Retinal pigment epithelial cell (primary cell): ENCODE measurements at regions not wholly inside any gene's neighbourhood (a gene's known extent, or its start where the extent isn't known, plus 50 kb on each side); places are given as distances from the start of the nearest gene placed in this dataset.

Experiments
- DNase-seq: peaks from one replicate; pipeline ENCODE4 v3.0.0-alpha.2; 2010; ENCODE audit warnings: low read depth
- H3K4me3 ChIP-seq: 2 replicates; pipeline ENCODE4 v1.5.1; 2011; ENCODE audit warnings: mild to moderate bottlenecking, low read length, control low read depth, moderate library complexity
- TF ChIP-seq, protein P1 (sequence below): conservative IDR thresholded peaks from 2 replicates; pipeline ENCODE4 v1.5.1; 2011; ENCODE audit warnings: low read depth, low read length, control low read depth, inconsistent platforms

DNA sequence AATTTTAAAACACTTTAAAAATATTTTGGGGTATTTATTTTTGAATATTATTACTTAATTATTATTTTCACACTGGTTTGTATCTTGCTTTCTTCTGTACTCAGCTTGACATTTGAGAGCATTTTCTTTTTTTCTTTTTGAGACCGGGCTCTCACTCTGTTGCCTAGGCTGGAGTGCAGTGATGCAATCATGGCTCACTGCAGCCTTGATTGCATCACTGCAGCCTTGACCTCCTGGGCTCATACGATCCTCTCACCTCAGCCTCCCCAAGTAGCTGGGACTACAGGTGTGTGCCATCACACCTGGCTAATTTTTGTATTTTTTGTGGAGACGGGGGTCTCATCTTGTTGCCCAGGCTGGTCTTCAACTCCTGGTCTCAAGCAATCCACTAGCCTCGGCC is 79.9 kb upstream of the DLX2 start:
- H3K4me3 ChIP-seq: no peak overlapping the region
- TF ChIP-seq, protein P1, sequence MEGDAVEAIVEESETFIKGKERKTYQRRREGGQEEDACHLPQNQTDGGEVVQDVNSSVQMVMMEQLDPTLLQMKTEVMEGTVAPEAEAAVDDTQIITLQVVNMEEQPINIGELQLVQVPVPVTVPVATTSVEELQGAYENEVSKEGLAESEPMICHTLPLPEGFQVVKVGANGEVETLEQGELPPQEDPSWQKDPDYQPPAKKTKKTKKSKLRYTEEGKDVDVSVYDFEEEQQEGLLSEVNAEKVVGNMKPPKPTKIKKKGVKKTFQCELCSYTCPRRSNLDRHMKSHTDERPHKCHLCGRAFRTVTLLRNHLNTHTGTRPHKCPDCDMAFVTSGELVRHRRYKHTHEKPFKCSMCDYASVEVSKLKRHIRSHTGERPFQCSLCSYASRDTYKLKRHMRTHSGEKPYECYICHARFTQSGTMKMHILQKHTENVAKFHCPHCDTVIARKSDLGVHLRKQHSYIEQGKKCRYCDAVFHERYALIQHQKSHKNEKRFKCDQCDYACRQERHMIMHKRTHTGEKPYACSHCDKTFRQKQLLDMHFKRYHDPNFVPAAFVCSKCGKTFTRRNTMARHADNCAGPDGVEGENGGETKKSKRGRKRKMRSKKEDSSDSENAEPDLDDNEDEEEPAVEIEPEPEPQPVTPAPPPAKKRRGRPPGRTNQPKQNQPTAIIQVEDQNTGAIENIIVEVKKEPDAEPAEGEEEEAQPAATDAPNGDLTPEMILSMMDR: no peak
- no peak for DNase-seq

DNA sequence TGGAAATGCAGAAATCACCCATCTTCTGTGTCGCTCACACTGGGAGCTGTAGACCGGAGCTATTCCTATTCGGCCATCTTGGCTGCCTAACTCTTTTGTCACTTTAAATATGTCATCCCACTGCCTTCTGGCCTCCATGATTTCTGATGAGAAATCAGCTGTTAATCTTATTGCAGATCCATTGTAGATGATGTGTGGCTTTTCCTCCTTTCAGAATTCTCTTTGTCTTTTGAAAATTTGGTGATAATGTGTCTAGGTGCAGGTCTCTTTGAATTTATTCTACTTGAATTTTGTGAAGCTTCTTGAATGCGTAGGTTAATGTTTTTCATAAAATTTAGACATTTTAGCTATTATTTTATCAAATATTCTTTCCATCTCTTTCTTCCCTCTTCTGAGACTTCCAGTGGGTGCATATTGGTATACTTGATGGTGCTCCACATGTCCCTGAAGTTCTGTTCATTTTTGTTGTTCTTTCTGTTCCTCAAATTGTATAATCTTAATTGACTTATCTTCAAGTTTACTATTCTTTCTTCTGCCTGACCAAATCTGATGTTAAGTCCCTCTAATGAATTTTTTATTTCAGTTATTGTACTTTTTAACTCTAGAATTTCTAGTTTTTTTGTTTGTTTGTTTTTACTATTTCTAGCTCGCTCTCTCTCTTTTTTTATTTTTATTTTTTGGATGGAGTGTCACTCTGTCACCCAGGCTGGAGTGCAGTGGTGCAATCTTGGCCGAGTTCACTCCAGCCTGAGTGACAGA is 90.8 kb upstream of the DLX2 start:
- no peak overlapping the region for H3K4me3 ChIP-seq
- DNase-seq: no peak
- TF ChIP-seq, protein P1: no peak

DNA sequence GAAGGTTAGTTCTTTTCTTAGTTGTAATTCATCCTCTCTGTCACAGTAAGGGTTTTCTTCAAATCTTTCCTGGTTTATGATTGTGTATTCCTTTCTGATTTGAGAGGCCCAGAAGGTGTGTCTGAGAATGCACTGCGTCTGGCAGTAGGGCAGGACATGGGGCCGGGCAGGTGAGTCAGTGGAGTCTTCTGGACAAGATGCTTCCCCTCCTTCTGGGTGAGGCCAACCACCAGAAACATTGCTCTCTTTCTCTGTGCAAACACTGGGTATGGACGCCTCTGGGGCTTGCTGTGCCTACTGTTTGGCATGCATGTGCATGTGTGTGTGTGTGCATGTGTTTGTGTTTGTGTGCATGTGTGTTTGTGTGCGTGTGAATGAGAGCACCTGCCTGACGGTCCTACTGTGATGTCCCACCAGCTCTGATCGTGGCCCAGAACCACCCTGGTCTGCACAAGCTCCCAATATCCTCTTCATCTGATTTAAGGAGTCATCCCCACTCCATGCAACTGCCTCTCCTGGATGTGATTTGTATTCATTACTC is 93.2 kb upstream of the DLX2 start:
- DNase-seq: no peak
- H3K4me3 ChIP-seq: no peak overlapping the region
- TF ChIP-seq, protein P1: no peak

DNA sequence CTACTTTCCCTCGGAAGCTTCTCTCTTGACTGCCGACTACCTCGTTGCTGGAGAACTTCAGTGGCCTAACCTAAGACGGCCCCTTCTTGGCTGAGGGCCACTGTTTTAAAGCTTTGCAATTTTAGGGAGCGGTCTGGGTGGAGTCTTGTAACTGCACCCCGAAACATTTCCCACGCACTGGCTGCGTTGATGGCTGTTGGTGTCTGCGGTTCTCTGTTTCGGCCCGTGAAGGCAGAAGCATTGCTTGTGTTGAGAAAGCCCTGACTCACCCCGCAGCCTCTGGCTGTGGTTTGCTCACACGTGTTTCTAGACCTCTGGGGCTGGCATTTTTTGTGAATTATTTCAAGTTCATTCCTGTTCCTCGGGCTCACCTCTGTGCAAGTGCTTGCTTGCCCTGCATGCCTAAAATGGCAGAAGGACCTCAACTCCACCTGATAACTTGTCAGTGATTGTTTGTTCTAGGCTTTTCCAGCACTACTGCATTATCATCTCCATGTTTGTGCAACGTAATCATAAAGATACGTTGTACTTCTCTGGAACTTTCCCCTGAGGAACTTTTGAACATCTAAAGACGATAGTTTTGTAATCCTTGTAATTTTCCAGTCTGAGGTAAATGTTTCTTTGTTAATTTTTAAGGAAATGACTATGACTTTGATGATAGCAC is 94.2 kb upstream of the DLX2 start:
- TF ChIP-seq, protein P1: no peak
- no peak for DNase-seq
- H3K4me3 ChIP-seq: no peak overlapping the region

DNA sequence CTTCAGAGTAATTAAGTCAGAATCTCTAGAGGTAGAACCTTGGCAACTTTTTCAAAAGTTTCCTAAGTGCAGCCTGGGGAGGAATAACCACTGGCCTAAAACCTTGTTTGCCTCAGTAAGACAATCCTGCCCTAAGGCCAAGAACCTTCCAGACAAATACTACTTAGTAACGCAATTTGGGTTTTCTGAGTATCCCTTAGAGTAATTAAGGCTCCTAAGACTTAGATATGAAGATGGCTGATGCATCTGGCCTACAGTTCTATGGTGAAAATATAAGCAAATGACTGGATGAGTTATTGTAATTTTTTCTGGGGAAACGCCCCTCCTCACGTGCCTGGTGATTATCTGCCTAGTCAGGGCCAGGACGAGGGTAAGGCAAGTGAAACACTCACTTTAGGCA is 95.7 kb upstream of the DLX2 start:
- no peak overlapping the region for H3K4me3 ChIP-seq
- DNase-seq: no peak
- TF ChIP-seq, protein P1: no peak

DNA sequence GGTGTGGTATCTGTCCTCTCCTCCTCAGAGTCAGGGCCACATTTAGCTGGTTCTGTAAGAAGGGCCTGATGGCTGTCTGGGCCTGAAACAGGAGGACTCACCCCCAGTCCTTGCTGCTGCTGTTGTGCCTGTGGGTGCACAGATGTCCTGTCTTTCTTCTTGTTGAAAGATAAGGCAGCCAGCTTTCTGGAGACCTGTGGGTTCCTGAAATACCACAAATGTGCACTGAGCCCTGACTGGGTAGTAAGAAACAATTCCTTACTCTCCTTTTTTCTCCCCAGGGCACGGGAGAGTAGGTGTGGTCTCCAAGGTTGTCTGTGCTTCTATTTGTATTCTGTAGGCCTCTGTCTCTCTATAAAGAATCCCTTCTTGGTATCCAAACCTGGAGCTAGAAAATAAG is 96.2 kb upstream of the DLX2 start:
- TF ChIP-seq, protein P1: no peak
- DNase-seq: no peak
- H3K4me3 ChIP-seq: no peak overlapping the region
